MM.1S (cell line): ENCODE measurements at regions not wholly inside any gene's neighbourhood (a gene's known extent, or its start where the extent isn't known, plus 50 kb on each side); places are given as distances from the start of the nearest gene placed in this dataset.

Source experiments
- DNase-seq: peaks from one replicate; pipeline ENCODE4 v3.0.0-alpha.2; 2015
- H2AFZ ChIP-seq: fragments of 300-600 bp; sonication (generic); 2 replicates; pipeline ENCODE4 v1.6.0; 2016; ENCODE audit warnings: antibody characterized with exemption, low read length
- H3F3A ChIP-seq: fragments of 300-600 bp; sonication (generic); 2 replicates; pipeline ENCODE4 v1.6.1; 2016; ENCODE audit warnings: mild to moderate bottlenecking, antibody characterized with exemption, low read length, moderate library complexity, mixed read lengths; ENCODE audit not compliant: insufficient read depth
- H3K27ac ChIP-seq: fragments of 300-600 bp; sonication (generic); 2 replicates; pipeline ENCODE4 v1.5.1; 2016; ENCODE audit warnings: mild to moderate bottlenecking, low read length
- H3K27me3 ChIP-seq: fragments of 300-600 bp; sonication (generic); replicated peaks from 2 replicates; pipeline ENCODE4 v1.6.0; 2016; ENCODE audit warnings: low read length; ENCODE audit not compliant: insufficient read depth
- H3K36me3 ChIP-seq: fragments of 300-600 bp; sonication (generic); replicated peaks from 2 replicates; pipeline ENCODE4 v1.6.1; 2016; ENCODE audit warnings: mild to moderate bottlenecking, low read length, mixed read lengths; ENCODE audit not compliant: insufficient read depth
- H3K4me1 ChIP-seq: fragments of 300-600 bp; sonication (generic); 2 replicates; pipeline ENCODE4 v1.6.1; 2016; ENCODE audit warnings: low read length, mixed read lengths
- H3K4me2 ChIP-seq: fragments of 300-600 bp; sonication (generic); 2 replicates; pipeline ENCODE4 v1.6.0; 2016; ENCODE audit warnings: low read depth, low read length
- H3K4me3 ChIP-seq: fragments of 300-600 bp; sonication (generic); 2 replicates; pipeline ENCODE4 v1.5.1; 2016; ENCODE audit warnings: low read length, mixed read lengths
- H3K79me2 ChIP-seq: fragments of 300-600 bp; sonication (generic); 2 replicates; pipeline ENCODE4 v1.6.1; 2016; ENCODE audit warnings: mixed run types, low read length, mixed read lengths
- H3K9ac ChIP-seq: fragments of 300-600 bp; sonication (generic); 2 replicates; pipeline ENCODE4 v1.6.1; 2016; ENCODE audit warnings: low read length, mixed read lengths
- H3K9me2 ChIP-seq: fragments of 300-600 bp; sonication (generic); replicated peaks from 2 replicates; pipeline ENCODE4 v1.6.1; 2016; ENCODE audit warnings: mild to moderate bottlenecking, low read length, mixed read lengths; ENCODE audit not compliant: insufficient read depth
- H3K9me3 ChIP-seq: fragments of 300-600 bp; sonication (generic); replicated peaks from 2 replicates; pipeline ENCODE4 v1.6.1; 2016; ENCODE audit warnings: mild to moderate bottlenecking, low read length, mixed read lengths; ENCODE audit not compliant: insufficient read depth
- H4K20me1 ChIP-seq: fragments of 300-600 bp; sonication (generic); 2 replicates; pipeline ENCODE4 v1.6.1; 2016; ENCODE audit warnings: mild to moderate bottlenecking, low read length, moderate library complexity, mixed read lengths; ENCODE audit not compliant: insufficient read depth
- CTCF ChIP-seq: fragments of 300-600 bp; sonication (generic); IDR thresholded peaks from 2 replicates; pipeline ENCODE4 v1.5.1; 2016; ENCODE audit warnings: antibody characterized with exemption, low read length, mixed read lengths
- EZH2 ChIP-seq: fragments of 300-600 bp; sonication (generic); optimal IDR thresholded peaks from 2 replicates; pipeline ENCODE3; 2017; ENCODE audit warnings: low read depth, mild to moderate bottlenecking, antibody characterized with exemption, low read length, mixed read lengths
- EZH2phosphoT487 ChIP-seq: fragments of 300-600 bp; sonication (generic); IDR thresholded peaks from 2 replicates; pipeline ENCODE4 v1.6.1; 2018; ENCODE audit warnings: antibody characterized with exemption, low read length

- Histone ChIP-seq H3K4me2 (no peak overlapping the region), H3K9ac (no peak overlapping the region), H3K79me2 (no peaks in the 10 kb centered on the region), H3K4me3 (no peak overlapping the region), H3K9me2 (no peaks in the 10 kb centered on the region), H3K27ac (no peak overlapping the region), H4K20me1 (no peaks in the 10 kb centered on the region), H3K4me1 (no peaks in the 10 kb centered on the region), H3K27me3 (no peaks in the 10 kb centered on the region), H3K36me3 (no peaks in the 10 kb centered on the region), H3K9me3 (no peaks in the 10 kb centered on the region), H2AFZ (no peak overlapping the region), H3F3A (no peaks in the 10 kb centered on the region)
- TF ChIP-seq EZH2 = no peak
- no peak for TF ChIP-seq CTCF
- no peak for TF ChIP-seq EZH2phosphoT487
- DNase-seq = no peak
These were observed 1045.4 kb upstream of the EEF2KMT start for GRCh38 chr16:6143020-6143419.

DNA sequence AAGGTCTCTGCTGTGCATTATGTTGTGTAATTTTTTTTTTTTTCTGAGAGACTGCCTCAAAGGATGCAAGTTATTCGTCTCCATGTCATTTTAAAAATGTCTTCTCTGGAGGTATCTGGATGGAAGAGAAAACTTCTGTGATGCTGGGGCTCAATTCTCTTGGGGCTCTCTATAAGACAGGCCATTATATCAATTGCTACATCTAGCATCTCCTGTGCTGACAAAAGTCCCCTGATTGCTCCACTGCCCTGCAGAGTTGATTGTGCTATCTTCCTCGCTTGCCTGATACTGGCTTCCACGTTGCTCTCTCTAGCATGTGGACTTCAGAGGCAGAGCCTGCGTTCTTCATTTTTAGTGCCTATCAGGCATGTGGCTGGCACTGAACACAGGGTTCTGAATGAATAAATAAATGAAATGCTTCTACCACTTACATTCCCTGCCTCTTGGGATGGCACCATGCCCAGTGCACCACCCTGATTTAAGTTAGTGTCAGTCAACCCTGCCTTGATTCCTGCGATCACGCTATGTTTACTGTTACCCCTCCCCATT, 1035.5 kb upstream of the EEF2KMT start:
- no peaks in the 10 kb centered on the region for H3K9me2 ChIP-seq
- no peaks in the 10 kb centered on the region for H3K9me3 ChIP-seq
- H2AFZ ChIP-seq = no peak overlapping the region
- no peaks in the 10 kb centered on the region for H4K20me1 ChIP-seq
- no peak for DNase-seq
- H3K4me2 ChIP-seq = no peak overlapping the region
- H3K79me2 ChIP-seq = no peaks in the 10 kb centered on the region
- no peaks in the 10 kb centered on the region for H3K27me3 ChIP-seq
- no peak overlapping the region for H3K9ac ChIP-seq
- no peak overlapping the region for H3K27ac ChIP-seq
- no peaks in the 10 kb centered on the region for H3K4me1 ChIP-seq
- TF ChIP-seq EZH2 (no peak), EZH2phosphoT487 (no peak), CTCF (no peak)
- H3K36me3 ChIP-seq = no peaks in the 10 kb centered on the region
- H3F3A ChIP-seq = no peaks in the 10 kb centered on the region
- H3K4me3 ChIP-seq = no peak overlapping the region

DNA sequence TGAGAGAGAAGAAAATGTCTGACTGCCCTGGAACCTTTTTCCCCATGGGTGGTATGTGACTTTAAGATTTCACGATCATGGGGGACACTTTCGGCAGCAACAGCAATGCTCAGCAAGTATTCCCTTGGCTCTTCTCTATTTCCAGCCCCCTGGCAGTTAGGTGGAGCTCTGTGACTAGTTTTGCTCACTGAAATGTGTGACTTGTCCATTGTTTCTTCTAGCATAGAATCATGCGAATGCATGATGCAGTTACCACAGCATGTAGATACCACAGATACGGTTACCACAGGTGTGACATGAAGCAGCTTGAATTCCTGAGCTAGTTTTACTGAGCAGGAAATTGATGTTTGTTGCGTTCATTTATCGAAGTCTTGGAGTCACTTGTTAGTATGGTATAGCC, 1034.5 kb upstream of the EEF2KMT start:
- no peaks in the 10 kb centered on the region for H3K36me3 ChIP-seq
- no peak overlapping the region for H3K4me3 ChIP-seq
- H3K27me3 ChIP-seq = no peaks in the 10 kb centered on the region
- no peak overlapping the region for H3K9ac ChIP-seq
- H2AFZ ChIP-seq = no peak overlapping the region
- H3K4me1 ChIP-seq = no peaks in the 10 kb centered on the region
- TF ChIP-seq EZH2phosphoT487 (no peak), CTCF (no peak), EZH2 (no peak)
- no peak for DNase-seq
- H3K4me2 ChIP-seq = no peak overlapping the region
- H4K20me1 ChIP-seq = no peaks in the 10 kb centered on the region
- H3F3A ChIP-seq = no peaks in the 10 kb centered on the region
- H3K9me2 ChIP-seq = no peaks in the 10 kb centered on the region
- no peak overlapping the region for H3K27ac ChIP-seq
- no peaks in the 10 kb centered on the region for H3K9me3 ChIP-seq
- no peaks in the 10 kb centered on the region for H3K79me2 ChIP-seq
